OCI-LY1 (cell line): ENCODE measurements at regions not wholly inside any gene's neighbourhood (a gene's known extent, or its start where the extent isn't known, plus 50 kb on each side); places are given as distances from the start of the nearest gene placed in this dataset.

ENCODE experiments used
- H2AFZ ChIP-seq: fragments of 200-600 bp; sonication (generic), shearing (Covaris generic); 2 replicates; pipeline ENCODE4 v1.6.0; 2014; ENCODE audit warnings: antibody characterized with exemption, mild to moderate bottlenecking, low read length
- H3F3A ChIP-seq: fragments of 200-600 bp; sonication (generic), shearing (Covaris generic); 2 replicates; pipeline ENCODE4 v1.6.0; 2014; ENCODE audit warnings: mild to moderate bottlenecking, antibody characterized with exemption, low read length, moderate library complexity; ENCODE audit not compliant: insufficient read depth
- H3K27ac ChIP-seq: fragments of 200-600 bp; sonication (generic); 2 replicates; pipeline ENCODE4 v1.5.1; 2014; ENCODE audit warnings: low read length, mixed run types, mild to moderate bottlenecking, low read depth; ENCODE audit not compliant: poor library complexity, severe bottlenecking
- H3K27me3 ChIP-seq: fragments of 200-600 bp; sonication (generic); 2 replicates; pipeline ENCODE4 v1.6.0; 2014; ENCODE audit warnings: antibody characterized with exemption, mild to moderate bottlenecking, low read length, moderate library complexity; ENCODE audit not compliant: insufficient read depth
- H3K36me3 ChIP-seq: fragments of 200-600 bp; sonication (generic); 2 replicates; pipeline ENCODE4 v1.6.1; 2014; ENCODE audit warnings: mild to moderate bottlenecking, antibody characterized with exemption, low read length, moderate library complexity, mixed read lengths; ENCODE audit not compliant: insufficient read depth
- H3K4me1 ChIP-seq: fragments of 200-600 bp; sonication (generic); 2 replicates; pipeline ENCODE4 v1.5.1; 2014; ENCODE audit warnings: mild to moderate bottlenecking, low read length, moderate library complexity; ENCODE audit not compliant: insufficient read depth, severe bottlenecking
- H3K4me2 ChIP-seq: fragments of 200-600 bp; sonication (generic), shearing (Covaris generic); 2 replicates; pipeline ENCODE4 v1.6.1; 2014; ENCODE audit warnings: low read length
- H3K4me3 ChIP-seq: fragments of 200-600 bp; sonication (generic); 2 replicates; pipeline ENCODE4 v1.5.1; 2014; ENCODE audit warnings: low read length, low read depth, mild to moderate bottlenecking, mixed read lengths; ENCODE audit not compliant: poor library complexity, severe bottlenecking
- H3K79me2 ChIP-seq: fragments of 200-600 bp; shearing (Covaris generic); 2 replicates; pipeline ENCODE4 v1.6.1; 2016; ENCODE audit warnings: mixed run types, low read length, mixed read lengths; ENCODE audit not compliant: insufficient read depth
- H3K9ac ChIP-seq: fragments of 200-600 bp; sonication (generic), shearing (Covaris generic); 2 replicates; pipeline ENCODE4 v1.6.1; 2014; ENCODE audit warnings: mild to moderate bottlenecking, low read length, mixed read lengths
- H3K9me2 ChIP-seq: fragments of 200-600 bp; sonication (generic), shearing (Covaris generic); 2 replicates; pipeline ENCODE4 v1.6.1; 2014; ENCODE audit warnings: low read depth, mild to moderate bottlenecking, low read length, mixed read lengths
- H3K9me3 ChIP-seq: fragments of 200-600 bp; shearing (Covaris generic); 2 replicates; pipeline ENCODE4 v1.6.1; 2014; ENCODE audit warnings: low read length, mixed read lengths
- H4K20me1 ChIP-seq: fragments of 200-600 bp; sonication (generic), shearing (Covaris generic); 2 replicates; pipeline ENCODE4 v1.6.0; 2016; ENCODE audit warnings: mild to moderate bottlenecking, low read length; ENCODE audit not compliant: insufficient read depth
- CTCF ChIP-seq: fragments of 200-600 bp; sonication (generic), shearing (Covaris generic); IDR thresholded peaks from 2 replicates; pipeline ENCODE4 v1.5.1; 2017; ENCODE audit warnings: mild to moderate bottlenecking, antibody characterized with exemption, low read length, moderate library complexity, mixed read lengths
- EZH2 ChIP-seq: fragments of 200-600 bp; sonication (generic), shearing (Covaris generic); IDR thresholded peaks from 2 replicates; pipeline ENCODE4 v1.8.0; 2017; ENCODE audit warnings: borderline replicate concordance, mixed run types, mild to moderate bottlenecking, antibody characterized with exemption, low read length, moderate library complexity, mixed read lengths

DNA sequence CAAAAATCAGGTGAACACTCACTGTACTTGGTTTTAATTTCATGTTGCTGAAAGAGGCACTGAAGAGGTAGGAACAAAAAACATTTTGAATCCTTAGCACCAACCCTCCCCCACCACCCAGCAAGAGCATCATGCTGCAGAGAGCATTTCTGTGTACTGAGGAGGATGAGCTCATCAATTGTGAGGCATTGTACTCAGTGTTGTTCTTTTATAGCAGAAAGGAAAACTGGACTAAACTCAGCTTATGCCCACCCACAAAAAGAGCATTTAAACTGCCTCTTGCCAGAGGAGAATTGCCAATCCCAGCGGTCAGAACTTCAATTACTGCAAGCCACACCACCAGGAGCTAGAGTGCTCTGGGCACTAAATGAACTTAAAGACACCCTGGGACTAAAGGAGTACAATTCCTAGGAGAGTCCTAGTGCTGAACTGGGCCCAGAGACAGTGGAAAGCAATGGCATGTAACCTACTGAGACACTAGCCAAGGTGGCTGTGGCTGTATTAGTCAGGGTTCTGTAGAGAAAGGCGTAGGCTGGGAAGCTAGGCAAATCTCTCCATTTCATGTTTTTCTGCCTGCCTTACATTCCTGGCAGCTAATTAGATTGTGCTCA is 280.7 kb upstream of the KLHL4 start:
- H3K4me3 ChIP-seq, result no peak overlapping the region
- H3K27me3 ChIP-seq, result no peaks in the 10 kb centered on the region
- no peak overlapping the region for H3K27ac ChIP-seq
- H3K9me2 ChIP-seq, result no peaks in the 10 kb centered on the region
- TF ChIP-seq EZH2, result no peak
- TF ChIP-seq CTCF, result no peak
- no peaks in the 10 kb centered on the region for H4K20me1 ChIP-seq
- no peak overlapping the region for H2AFZ ChIP-seq
- H3F3A ChIP-seq, result no peaks in the 10 kb centered on the region; the same call in 1 of the 2 replicates
- no peaks in the 10 kb centered on the region for H3K79me2 ChIP-seq
- H3K9ac ChIP-seq, result no peak overlapping the region
- no peaks in the 10 kb centered on the region for H3K36me3 ChIP-seq
- H3K4me2 ChIP-seq, result no peak overlapping the region
- H3K4me1 ChIP-seq, result no peaks in the 10 kb centered on the region
- H3K9me3 ChIP-seq, result no peaks in the 10 kb centered on the region

GRCh38 chrX:87265518-87265917 is 252.1 kb upstream of the KLHL4 start:
- no peaks in the 10 kb centered on the region for H3K36me3 ChIP-seq
- H3K4me2 ChIP-seq, result no peak overlapping the region
- no peaks in the 10 kb centered on the region for H3F3A ChIP-seq

GRCh38 chrX:87272491-87272890 is 245.1 kb upstream of the KLHL4 start:
- no peaks in the 10 kb centered on the region for H3K27me3 ChIP-seq
- H3K9me3 ChIP-seq, result no peaks in the 10 kb centered on the region
- no peaks in the 10 kb centered on the region for H4K20me1 ChIP-seq
- no peak overlapping the region for H2AFZ ChIP-seq
- no peak overlapping the region for H3K27ac ChIP-seq
- no peak overlapping the region for H3K4me3 ChIP-seq
- H3F3A ChIP-seq, result no peaks in the 10 kb centered on the region
- no peaks in the 10 kb centered on the region for H3K9me2 ChIP-seq
- no peaks in the 10 kb centered on the region for H3K4me1 ChIP-seq
- no peaks in the 10 kb centered on the region for H3K36me3 ChIP-seq
- no peaks in the 10 kb centered on the region for H3K79me2 ChIP-seq
- H3K4me2 ChIP-seq, result no peak overlapping the region
- H3K9ac ChIP-seq, result no peak overlapping the region
- TF ChIP-seq EZH2 (no peak), CTCF (no peak)

More at GRCh38 chrX:87265518-87265917, 252.1 kb upstream of the KLHL4 start:
- H3K4me3 ChIP-seq, result no peak overlapping the region
- no peak for TF ChIP-seq CTCF
- TF ChIP-seq EZH2, result no peak
- H3K9ac ChIP-seq, result no peak overlapping the region
- H3K9me2 ChIP-seq, result no peaks in the 10 kb centered on the region
- H3K27me3 ChIP-seq, result no peaks in the 10 kb centered on the region
- no peaks in the 10 kb centered on the region for H3K9me3 ChIP-seq
- H4K20me1 ChIP-seq, result no peaks in the 10 kb centered on the region
- no peaks in the 10 kb centered on the region for H3K4me1 ChIP-seq
- no peaks in the 10 kb centered on the region for H3K79me2 ChIP-seq
- no peak overlapping the region for H2AFZ ChIP-seq
- H3K27ac ChIP-seq, result no peak overlapping the region
